ENCODE measurements at regions not wholly inside any gene's neighbourhood (a gene's known extent, or its start where the extent isn't known, plus 50 kb on each side); places are given as distances from the start of the nearest gene placed in this dataset.

GRCh38 chr12:43009846-43010240, 420.3 kb upstream of the PRICKLE1 start:
- no peak for TF ChIP-seq CTCF (IDR thresholded peaks at IDR 0.05)
- TF ChIP-seq POLR2AphosphoS5 (IDR thresholded peaks at IDR 0.05): no peak
